ENCODE measurements at regions not wholly inside any gene's neighbourhood (a gene's known extent, or its start where the extent isn't known, plus 50 kb on each side); places are given as distances from the start of the nearest gene placed in this dataset.

GRCh38 chr22:35008213-35008612, 57.7 kb upstream of the ISX start:
- ChIA-PET CTCF (no interaction called here), POLR2A (no interaction called here)
- Mint-ChIP-seq H3K4me1 (ENCODE audit: low read depth) (no peaks in the 10 kb centered on the region), H3K27me3 (peaks cover 16% of the 10 kb centered on the region), H3K9me3 (no peaks in the 10 kb centered on the region), H3K36me3 (ENCODE audit: low read depth) (no peaks in the 10 kb centered on the region), H3K4me3 (no peak overlapping the region), H3K27ac (no peak overlapping the region)
- no peak for TF ChIP-seq CTCF (IDR thresholded peaks at IDR 0.05)
- Histone ChIP-seq H3K4me1 (ENCODE audit: insufficient read depth, low read length) (no peaks in the 10 kb centered on the region), H3K4me3 (ENCODE audit: low read length) (no peak overlapping the region), H3K27ac (ENCODE audit: low read depth in 1 of 2, low read length in 2 of 2) (no peak overlapping the region), H3K36me3 (ENCODE audit: insufficient read depth, low read length) (no peaks in the 10 kb centered on the region), H3K9me3 (ENCODE audit: control insufficient read depth in 1 of 2, insufficient read depth in 1 of 2, low read length in 2 of 2) (peaks cover 0 to 6% of the 10 kb centered on the region in 2 experiments), H3K27me3 (ENCODE audit: control insufficient read depth in 1 of 2, insufficient read depth in 2 of 2, low read length in 2 of 2) (peaks cover 0 to 2% of the 10 kb centered on the region in 2 experiments)
- ATAC-seq (ENCODE audit: poor library complexity) = no peak
- no peak for DNase-seq
- intact Hi-C loops (cut with DNase I, micrococcal nuclease) = no loop called here

- no peaks in the 10 kb centered on the region for H3K36me3 ChIP-seq (ENCODE audit: insufficient read depth, low read length)
- H3K9me3 ChIP-seq (ENCODE audit: control insufficient read depth in 1 of 2, insufficient read depth in 1 of 2, low read length in 2 of 2) = peaks cover 0 to 6% of the 10 kb centered on the region in 2 experiments
- Mint-ChIP-seq H3K4me1 (ENCODE audit: low read depth) (no peaks in the 10 kb centered on the region), H3K36me3 (ENCODE audit: low read depth) (no peaks in the 10 kb centered on the region), H3K4me3 (no peak overlapping the region), H3K27ac (no peak overlapping the region), H3K9me3 (no peaks in the 10 kb centered on the region), H3K27me3 (peaks cover 8% of the 10 kb centered on the region)
- no peak for ATAC-seq (ENCODE audit: poor library complexity)
- intact Hi-C loops (cut with DNase I, micrococcal nuclease) = no loop called here
- no peaks in the 10 kb centered on the region for H3K4me1 ChIP-seq (ENCODE audit: insufficient read depth, low read length)
- no peak for DNase-seq
- ChIA-PET POLR2A (no interaction called here), CTCF (no interaction called here)
- H3K27ac ChIP-seq (ENCODE audit: low read depth in 1 of 2, low read length in 2 of 2) = no peak overlapping the region
- H3K27me3 ChIP-seq (ENCODE audit: control insufficient read depth in 1 of 2, insufficient read depth in 2 of 2, low read length in 2 of 2) = peaks cover 0 to 2% of the 10 kb centered on the region in 2 experiments
- no peak for TF ChIP-seq CTCF (IDR thresholded peaks at IDR 0.05)
- no peak overlapping the region for H3K4me3 ChIP-seq (ENCODE audit: low read length)
Measured at GRCh38 chr22:35010543-35010942, 55.4 kb upstream of the ISX start.

- no peak overlapping the region for H3K27ac ChIP-seq (ENCODE audit: low read depth in 1 of 2, low read length in 2 of 2)
- Mint-ChIP-seq H3K9me3 (no peaks in the 10 kb centered on the region), H3K4me1 (ENCODE audit: low read depth) (no peaks in the 10 kb centered on the region), H3K36me3 (ENCODE audit: low read depth) (no peaks in the 10 kb centered on the region), H3K27ac (no peak overlapping the region), H3K27me3 (peaks cover 5% of the 10 kb centered on the region), H3K4me3 (no peak overlapping the region)
- no peak for TF ChIP-seq CTCF (IDR thresholded peaks at IDR 0.05)
- CTCF ChIA-PET = no interaction called here
- H3K27me3 ChIP-seq (ENCODE audit: control insufficient read depth in 1 of 2, insufficient read depth in 2 of 2, low read length in 2 of 2) = peaks cover 0 to 6% of the 10 kb centered on the region in 2 experiments
- no peaks in the 10 kb centered on the region for H3K4me1 ChIP-seq (ENCODE audit: insufficient read depth, low read length)
- POLR2A ChIA-PET = no interaction called here
- ATAC-seq (ENCODE audit: poor library complexity) (no peak), DNase-seq (no peak)
- peaks cover 0 to 3% of the 10 kb centered on the region in 2 experiments for H3K9me3 ChIP-seq (ENCODE audit: control insufficient read depth in 1 of 2, insufficient read depth in 1 of 2, low read length in 2 of 2)
- H3K36me3 ChIP-seq (ENCODE audit: insufficient read depth, low read length) = no peaks in the 10 kb centered on the region
- H3K4me3 ChIP-seq (ENCODE audit: low read length) = no peak overlapping the region
- intact Hi-C loops (cut with DNase I, micrococcal nuclease) = no loop called here
Measured at GRCh38 chr22:35014812-35015211, 51.1 kb upstream of the ISX start.
